Endothelial cell of umbilical vein (primary cell): ENCODE measurements at regions not wholly inside any gene's neighbourhood (a gene's known extent, or its start where the extent isn't known, plus 50 kb on each side); places are given as distances from the start of the nearest gene placed in this dataset.

Experiments used
- BruUV-seq: library from RNA; stranded (reverse); fragments of 400-500 nt; replicated peaks from 2 replicates; lab custom pipeline; 2021; lab: Mats Ljungman, UMichigan
- CTCF ChIA-PET: fragments of 300-600, 350-600 bp; sonication (Branson Sonifier 250); formaldehyde crosslinking; loops from one replicate; lab custom pipeline; 2021; ENCODE audit warnings: antibody characterized with exemption, inconsistent platforms; lab: Charles Lee
- POLR2A ChIA-PET: fragments of 300-600, 350-600 bp; sonication (Branson Sonifier 250); formaldehyde crosslinking; loops from one replicate; lab custom pipeline; 2021; ENCODE audit warnings: antibody characterized with exemption, inconsistent platforms; lab: Charles Lee
- DNase-seq: peaks from one replicate; pipeline ENCODE4 v3.0.0-alpha.2; 2011; ENCODE audit warnings: low read depth, low spot score
- FAIRE-seq: peaks from 2 replicates; lab custom pipeline; 2011; peaks lifted over from hg19 to GRCh38; lab: Jason Lieb, UNC
- H2AFZ ChIP-seq: 2 replicates; pipeline ENCODE4 v1.6.0; 2012; ENCODE audit warnings: low read depth, low read length, control low read depth, inconsistent platforms
- H3K27ac ChIP-seq: 2 replicates; pipeline ENCODE4 v1.5.1; 2011; ENCODE audit warnings: low read depth, mild to moderate bottlenecking, control low read depth, low read length, moderate library complexity; ENCODE audit not compliant: insufficient read depth
- H3K27me3 ChIP-seq, 2 experiments: 2 replicates each; pipeline versions ENCODE4 v1.6.0 to v1.6.1; 2011; ENCODE audit warnings: low read length in 2 of 2, mixed read lengths in 1 of 2; ENCODE audit not compliant: control insufficient read depth in 2 of 2, insufficient read depth in 2 of 2
- H3K36me3 ChIP-seq, 2 experiments: 2 replicates in 1 of 2; 3 replicates in 1 of 2; pipeline ENCODE4 v1.5.1; 2011; ENCODE audit warnings: low read length in 2 of 2, mild to moderate bottlenecking in 1 of 2, moderate library complexity in 1 of 2; ENCODE audit not compliant: control insufficient read depth in 2 of 2, insufficient read depth in 2 of 2; ENCODE audit errors: extremely low read depth in 1 of 2
- H3K4me1 ChIP-seq: 3 replicates; pipeline ENCODE4 v1.5.1; 2011; ENCODE audit warnings: mild to moderate bottlenecking, low read length; ENCODE audit not compliant: control insufficient read depth, insufficient read depth; ENCODE audit errors: extremely low read depth
- H3K4me2 ChIP-seq: 2 replicates; pipeline ENCODE4 v1.6.1; 2011; ENCODE audit warnings: low read length, control low read depth, mixed read lengths; ENCODE audit not compliant: insufficient read depth
- H3K4me3 ChIP-seq, 3 experiments: fragments of 200-600 bp in 1 of 3; sonication (generic), shearing (Covaris generic) in 1 of 3; replicated peaks in 1 of 3; 2 replicates each; pipeline ENCODE4 v1.5.1; 2011 to 2016; ENCODE audit warnings: control low read depth in 3 of 3, low read length in 3 of 3, mild to moderate bottlenecking in 2 of 3, inconsistent platforms in 1 of 3, low read depth in 1 of 3, moderate library complexity in 1 of 3; ENCODE audit not compliant: insufficient read depth in 1 of 3
- H3K79me2 ChIP-seq: 2 replicates; pipeline ENCODE4 v1.6.0; 2012; ENCODE audit warnings: low read length, inconsistent platforms; ENCODE audit not compliant: control insufficient read depth, insufficient read depth
- H3K9ac ChIP-seq: replicated peaks from 2 replicates; pipeline ENCODE3; 2011; ENCODE audit warnings: low read length, control low read depth; ENCODE audit not compliant: insufficient read depth; ENCODE audit errors: extremely low read depth
- H3K9me1 ChIP-seq: replicated peaks from 3 replicates; pipeline ENCODE4 v1.6.0; 2011; ENCODE audit warnings: mild to moderate bottlenecking, low read length; ENCODE audit not compliant: control insufficient read depth, insufficient read depth; ENCODE audit errors: extremely low read depth
- H3K9me3 ChIP-seq: replicated peaks from 2 replicates; pipeline ENCODE4 v1.5.1; 2012; ENCODE audit warnings: low read length, inconsistent platforms; ENCODE audit not compliant: control insufficient read depth, insufficient read depth
- H4K20me1 ChIP-seq: replicated peaks from 2 replicates; pipeline ENCODE3; 2011; ENCODE audit warnings: mild to moderate bottlenecking, low read length; ENCODE audit not compliant: control insufficient read depth, insufficient read depth; ENCODE audit errors: extremely low read depth
- CTCF ChIP-seq, 2 donors: IDR thresholded peaks; 1 replicate in 1 of 2; 2 replicates in 1 of 2; pipeline ENCODE4 v1.5.1; 2011; ENCODE audit warnings: low read length in 2 of 2, mild to moderate bottlenecking in 2 of 2, moderate library complexity in 2 of 2, control low read depth in 1 of 2, inconsistent platforms in 1 of 2, low read depth in 1 of 2; ENCODE audit not compliant: insufficient read depth in 1 of 2; ENCODE audit errors: extremely low read depth in 1 of 2
- EZH2 ChIP-seq: IDR thresholded peaks from 2 replicates; pipeline ENCODE4 v1.6.1; 2012; ENCODE audit warnings: borderline replicate concordance, low read depth, mild to moderate bottlenecking, moderate library complexity, low read length, inconsistent platforms; ENCODE audit not compliant: severe bottlenecking
- FOS ChIP-seq: IDR thresholded peaks from 2 replicates; pipeline ENCODE4 v1.6.1; 2011; ENCODE audit warnings: mild to moderate bottlenecking, low read length, moderate library complexity, borderline replicate concordance; ENCODE audit not compliant: insufficient read depth
- GATA2 ChIP-seq: IDR thresholded peaks from 2 replicates; pipeline ENCODE4 v1.7.0; 2011; ENCODE audit warnings: low read depth, mild to moderate bottlenecking, moderate library complexity, mixed read lengths, low read length; ENCODE audit not compliant: insufficient read length, insufficient read depth
- JUN ChIP-seq: IDR thresholded peaks from 2 replicates; pipeline ENCODE4 v1.6.1; 2011; ENCODE audit warnings: borderline replicate concordance, low read depth; ENCODE audit not compliant: insufficient read length, insufficient read depth
- MAX ChIP-seq: IDR thresholded peaks from 2 replicates; pipeline ENCODE4 v1.6.1; 2011; ENCODE audit not compliant: insufficient read depth, insufficient read length
- MYC ChIP-seq: IDR thresholded peaks from one replicate; pipeline ENCODE4 v1.6.1; 2011; ENCODE audit warnings: mild to moderate bottlenecking, low read depth, low read length
- POLR2A ChIP-seq: IDR thresholded peaks from 2 replicates; pipeline ENCODE4 v1.6.1; 2012; ENCODE audit warnings: low read depth, mild to moderate bottlenecking, control low read depth, low read length
- POLR2AphosphoS5 ChIP-seq: IDR thresholded peaks from 2 replicates; pipeline ENCODE4 v1.6.1; 2012; ENCODE audit warnings: low read depth, mild to moderate bottlenecking, control low read depth, low read length, moderate library complexity; ENCODE audit not compliant: insufficient read depth
- dilution Hi-C: fragments of 300-500 bp; cut with MboI; formaldehyde crosslinking; loops from one replicate; pipeline ENCODE4 v1.15.0; 2019; ENCODE audit warnings: low sequenced_read_pairs; ENCODE audit not compliant: extremely low pct_ligation_motif_present
- intact Hi-C: fragments of 100-400 bp; cut with micrococcal nuclease; formaldehyde crosslinking; loops from one replicate; pipeline ENCODE4 v1.10.0; 2022

GRCh38 chr13:73531014-73531413 is 472.2 kb downstream of the KLF5 start:
- H3K79me2 ChIP-seq = no peaks in the 10 kb centered on the region
- dilution Hi-C loops = no loop called here
- no TSS peak for BruUV-seq

More at GRCh38 chr13:73531014-73531413, 472.2 kb downstream of the KLF5 start:
- Histone ChIP-seq H3K4me3 (no peak overlapping the region), H3K9ac (no peak overlapping the region), H4K20me1 (no peaks in the 10 kb centered on the region), H3K4me1 (no peaks in the 10 kb centered on the region), H3K36me3 (no peaks in the 10 kb centered on the region), H3K9me1 (no peaks in the 10 kb centered on the region), H2AFZ (no peak overlapping the region), H3K27me3 (no peaks in the 10 kb centered on the region), H3K4me2 (no peak overlapping the region), H3K9me3 (no peaks in the 10 kb centered on the region), H3K27ac (no peak overlapping the region)
- DNase-seq (no peak), FAIRE-seq (no peak)
- TF ChIP-seq FOS = no peak
- TF ChIP-seq MAX = no peak
- TF ChIP-seq GATA2 = no peak
- no peak for TF ChIP-seq JUN
- TF ChIP-seq POLR2AphosphoS5 = no peak
- TF ChIP-seq EZH2 = no peak
- no peak for TF ChIP-seq CTCF (IDR thresholded peaks at IDR 0.05; ENCODE audit: extremely low read depth in 1 of 2, insufficient read depth in 1 of 2, low read depth in 1 of 2, low read length in 2 of 2)
- TF ChIP-seq MYC = no peak
- no peak for TF ChIP-seq POLR2A
- intact Hi-C loops = no loop called here
- ChIA-PET CTCF (no interaction called here), POLR2A (no interaction called here)
